Body of pancreas (tissue), 4 donors: ENCODE measurements at regions not wholly inside any gene's neighbourhood (a gene's known extent, or its start where the extent isn't known, plus 50 kb on each side); places are given as distances from the start of the nearest gene placed in this dataset.

Experiments used
- ATAC-seq: fragments of 150-250 bp; one replicate; pipeline ENCODE4 v1.9.1; 2016
- DNase-seq, 4 donors: peaks; one replicate each; pipeline ENCODE4 v3.0.0-alpha.2; 2019
- H3K27ac ChIP-seq, 4 donors: fragments of 200-600 bp; sonication (generic); 1 replicate in 3 of 4; 2 replicates in 1 of 4; pipeline versions ENCODE4 v1.5.1 to v1.6.1; 2016 to 2019; ENCODE audit warnings: mild to moderate bottlenecking in 1 of 4, mixed read lengths in 1 of 4, moderate library complexity in 1 of 4
- H3K27me3 ChIP-seq, 2 donors: fragments of 200-600 bp; sonication (generic); one replicate each; pipeline ENCODE4 v1.6.0; 2016; ENCODE audit warnings: mild to moderate bottlenecking in 1 of 2
- H3K36me3 ChIP-seq, 2 donors: fragments of 200-600 bp; sonication (generic); replicated peaks in 1 of 2; 2 replicates each; pipeline ENCODE4 v1.5.1; 2016; ENCODE audit warnings: low read depth in 2 of 2; ENCODE audit not compliant: insufficient read depth in 1 of 2
- H3K4me1 ChIP-seq: fragments of 200-600 bp; sonication (generic); one replicate; pipeline ENCODE4 v1.6.0; 2016
- H3K4me3 ChIP-seq, 2 donors: fragments of 200-600 bp; sonication (generic); 1 replicate in 1 of 2; 2 replicates in 1 of 2; pipeline ENCODE4 v1.5.1; 2016 to 2019
- H3K9me3 ChIP-seq, 3 donors: fragments of 200-600 bp; sonication (generic); 1 replicate in 2 of 3; 2 replicates in 1 of 3; pipeline ENCODE4 v1.5.1; 2016
- POLR2A ChIP-seq, 3 donors: fragments of 450-650 bp; IDR thresholded peaks; one replicate each; pipeline ENCODE4 v1.6.1; 2016; ENCODE audit warnings: antibody characterized with exemption in 3 of 3, mild to moderate bottlenecking in 2 of 3
- WGBS, 2 donors: methylation state at CpG; one replicate each; pipeline ENCODE4 v1.1.5; 2017; 5-methylcytosine and 5-hydroxymethylcytosine counted together
- intact Hi-C: fragments of 100-400 bp; cut with DNase I; formaldehyde crosslinking; loops from one replicate; pipeline ENCODE4 v1.15.1; 2023
- TF ChIP-seq, protein P1 (sequence below), 7 experiments: fragments of 450-650 bp in 4 of 7; fragments of 200-600 bp in 3 of 7; sonication (generic) in 3 of 7; IDR thresholded peaks; one replicate each; pipeline ENCODE4 v1.5.1; 2016 to 2019; ENCODE audit warnings: antibody characterized with exemption in 7 of 7

GRCh38 chr3:5317557-5317956, 130.1 kb downstream of the EDEM1 start:
- DNase-seq (no peak), ATAC-seq (no peak)
- peaks cover 13% of the 10 kb centered on the region for H3K4me1 ChIP-seq
- intact Hi-C loops, result no loop called here
- TF ChIP-seq, protein P1, sequence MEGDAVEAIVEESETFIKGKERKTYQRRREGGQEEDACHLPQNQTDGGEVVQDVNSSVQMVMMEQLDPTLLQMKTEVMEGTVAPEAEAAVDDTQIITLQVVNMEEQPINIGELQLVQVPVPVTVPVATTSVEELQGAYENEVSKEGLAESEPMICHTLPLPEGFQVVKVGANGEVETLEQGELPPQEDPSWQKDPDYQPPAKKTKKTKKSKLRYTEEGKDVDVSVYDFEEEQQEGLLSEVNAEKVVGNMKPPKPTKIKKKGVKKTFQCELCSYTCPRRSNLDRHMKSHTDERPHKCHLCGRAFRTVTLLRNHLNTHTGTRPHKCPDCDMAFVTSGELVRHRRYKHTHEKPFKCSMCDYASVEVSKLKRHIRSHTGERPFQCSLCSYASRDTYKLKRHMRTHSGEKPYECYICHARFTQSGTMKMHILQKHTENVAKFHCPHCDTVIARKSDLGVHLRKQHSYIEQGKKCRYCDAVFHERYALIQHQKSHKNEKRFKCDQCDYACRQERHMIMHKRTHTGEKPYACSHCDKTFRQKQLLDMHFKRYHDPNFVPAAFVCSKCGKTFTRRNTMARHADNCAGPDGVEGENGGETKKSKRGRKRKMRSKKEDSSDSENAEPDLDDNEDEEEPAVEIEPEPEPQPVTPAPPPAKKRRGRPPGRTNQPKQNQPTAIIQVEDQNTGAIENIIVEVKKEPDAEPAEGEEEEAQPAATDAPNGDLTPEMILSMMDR (IDR thresholded peaks at IDR 0.05), result no peak
- TF ChIP-seq POLR2A (IDR thresholded peaks at IDR 0.05), result no peak
- H3K9me3 ChIP-seq, result no peaks in the 10 kb centered on the region
- WGBS, 2 donors, result 54 to 64% methylated on average over 5 of the region's 5 CpGs
- H3K27me3 ChIP-seq, result no peaks in the 10 kb centered on the region
- no peak overlapping the region for H3K27ac ChIP-seq
- no peak overlapping the region for H3K4me3 ChIP-seq
- no peaks in the 10 kb centered on the region for H3K36me3 ChIP-seq

DNA sequence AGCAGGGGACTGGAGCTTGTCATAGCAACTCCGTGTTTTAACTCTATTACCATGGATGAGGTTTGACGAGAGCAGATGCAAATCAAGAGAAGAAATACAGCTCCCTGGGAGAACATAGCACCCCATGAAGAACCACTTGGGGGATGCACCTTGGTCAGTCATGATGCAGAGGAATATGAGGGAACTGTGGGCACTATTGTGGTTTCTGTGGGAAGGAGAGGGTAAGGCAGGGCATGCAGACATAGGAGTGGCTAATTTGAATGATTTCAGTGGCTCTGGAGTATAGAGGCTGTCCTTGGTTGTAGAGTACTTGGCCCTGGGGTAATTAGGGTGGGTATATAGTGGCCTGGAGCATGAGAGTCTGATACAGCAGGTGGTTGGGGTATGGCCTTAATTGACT, 131.9 kb downstream of the EDEM1 start:
- DNase-seq, result no peak
- H3K27ac ChIP-seq, result no peak overlapping the region
- no peak overlapping the region for H3K4me3 ChIP-seq
- H3K4me1 ChIP-seq, result peaks cover 31% of the 10 kb centered on the region
- TF ChIP-seq, protein P1 (IDR thresholded peaks at IDR 0.05), result no peak
- no peak for TF ChIP-seq POLR2A (IDR thresholded peaks at IDR 0.05)
- no peak for ATAC-seq
- intact Hi-C loops, result no loop called here
- H3K27me3 ChIP-seq, result no peaks in the 10 kb centered on the region
- no peaks in the 10 kb centered on the region for H3K9me3 ChIP-seq
- no peaks in the 10 kb centered on the region for H3K36me3 ChIP-seq
- 96 to 100% methylated on average over 2 of the region's 2 CpGs for WGBS, 2 donors

GRCh38 chr3:5321666-5322340, 134.3 kb downstream of the EDEM1 start:
- Histone ChIP-seq H3K27me3 (no peaks in the 10 kb centered on the region), H3K9me3 (no peaks in the 10 kb centered on the region), H3K36me3 (no peaks in the 10 kb centered on the region), H3K4me3 (no peak overlapping the region), H3K27ac (peak overlapping the region in 2 of 4 donors; percentile 52 to 78), H3K4me1 (peaks cover 43% of the 10 kb centered on the region)
- DNase-seq (peak; percentile 53 to 78 (median 71)), ATAC-seq (peak; percentile 64)
- TF ChIP-seq, protein P1 (IDR thresholded peaks at IDR 0.05), result no peak
- TF ChIP-seq POLR2A (IDR thresholded peaks at IDR 0.05), result no peak
- intact Hi-C loops, result no loop called here

DNA sequence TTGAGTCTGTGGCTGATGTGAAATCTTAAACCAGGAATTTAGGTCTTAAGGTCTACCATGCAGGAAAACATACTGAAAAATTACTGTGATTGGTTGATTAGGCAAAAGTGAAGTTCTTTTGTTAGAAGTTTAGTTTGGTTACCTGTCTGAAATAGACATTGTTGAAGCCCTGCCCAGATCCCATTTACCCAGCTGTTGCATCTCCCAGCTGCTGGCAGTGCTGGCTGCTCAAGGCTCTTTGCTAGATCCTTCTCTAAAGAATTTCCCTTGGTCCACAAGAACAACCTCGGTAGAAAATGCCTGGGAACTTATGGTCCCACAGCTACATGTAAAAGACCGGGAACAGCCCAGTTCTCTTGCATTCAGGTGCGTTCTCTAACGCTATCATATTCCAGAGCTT, 137.3 kb downstream of the EDEM1 start:
- H3K4me1 ChIP-seq, result peaks cover 43% of the 10 kb centered on the region
- no peaks in the 10 kb centered on the region for H3K27me3 ChIP-seq
- no peaks in the 10 kb centered on the region for H3K36me3 ChIP-seq
- WGBS, 2 donors, result 14 to 21% methylated on average over 4 of the region's 4 CpGs
- TF ChIP-seq POLR2A (IDR thresholded peaks at IDR 0.05), result no peak
- TF ChIP-seq, protein P1 (IDR thresholded peaks at IDR 0.05), result no peak
- H3K9me3 ChIP-seq, result no peaks in the 10 kb centered on the region
- H3K27ac ChIP-seq, result peak overlapping the region; percentile 54 to 64 (median 60)
- intact Hi-C loops, result no loop called here
- DNase-seq, result peak; percentile 79 to 91 (median 86)
- H3K4me3 ChIP-seq, result no peak overlapping the region
- ATAC-seq, result peak; percentile 92
